ENCODE measurements at regions not wholly inside any gene's neighbourhood (a gene's known extent, or its start where the extent isn't known, plus 50 kb on each side); places are given as distances from the start of the nearest gene placed in this dataset.

- DNase-seq (ENCODE audit: low read depth, low spot score) = no peak
- TF ChIP-seq SUZ12 (IDR thresholded peaks at IDR 0.05; ENCODE audit: extremely low read depth, insufficient read depth, insufficient read length) (no peak), ZNF274 (IDR thresholded peaks at IDR 0.05; ENCODE audit: low read depth, low read length) (no peak), YY1 (IDR thresholded peaks at IDR 0.05; ENCODE audit: insufficient read depth, insufficient read length) (no peak)
- H3K27me3 ChIP-seq (ENCODE audit: insufficient read depth, insufficient read length) = no peaks in the 10 kb centered on the region
- H3K9me3 ChIP-seq (ENCODE audit: insufficient read depth, low read length) = no peaks in the 10 kb centered on the region
- no peaks in the 10 kb centered on the region for H3K36me3 ChIP-seq (ENCODE audit: insufficient read depth, insufficient read length, low read length)
- H3K4me1 ChIP-seq (ENCODE audit: insufficient read depth, insufficient read length) = no peaks in the 10 kb centered on the region
- no peak overlapping the region for H3K4me3 ChIP-seq (ENCODE audit: insufficient read length, low read depth)
- no peak overlapping the region for H3K9ac ChIP-seq (ENCODE audit: insufficient read length, low read depth)
These were observed 58.8 kb upstream of the TANK start for GRCh38 chr2:161101406-161101805.

GRCh38 chr2:161102770-161103450 lies 57.3 kb upstream of the TANK start:
- DNase-seq (ENCODE audit: low read depth, low spot score) = no peak

GRCh38 chr2:161103451-161103831 lies 56.8 kb upstream of the TANK start:
- Histone ChIP-seq H3K9ac (ENCODE audit: insufficient read length, low read depth) (no peak overlapping the region), H3K4me3 (ENCODE audit: insufficient read length, low read depth) (no peak overlapping the region), H3K27me3 (ENCODE audit: insufficient read depth, insufficient read length) (no peaks in the 10 kb centered on the region), H3K4me1 (ENCODE audit: insufficient read depth, insufficient read length) (no peaks in the 10 kb centered on the region), H3K9me3 (ENCODE audit: insufficient read depth, low read length) (no peaks in the 10 kb centered on the region), H3K36me3 (ENCODE audit: insufficient read depth, insufficient read length, low read length) (no peaks in the 10 kb centered on the region)
- DNase-seq (ENCODE audit: low read depth, low spot score) = no peak
- TF ChIP-seq ZNF274 (IDR thresholded peaks at IDR 0.05; ENCODE audit: low read depth, low read length) (no peak), SUZ12 (IDR thresholded peaks at IDR 0.05; ENCODE audit: extremely low read depth, insufficient read depth, insufficient read length) (no peak), YY1 (IDR thresholded peaks at IDR 0.05; ENCODE audit: insufficient read depth, insufficient read length) (no peak)

More at GRCh38 chr2:161102770-161103450, 57.3 kb upstream of the TANK start:
- Histone ChIP-seq H3K9me3 (ENCODE audit: insufficient read depth, low read length) (no peaks in the 10 kb centered on the region), H3K9ac (ENCODE audit: insufficient read length, low read depth) (no peak overlapping the region), H3K4me1 (ENCODE audit: insufficient read depth, insufficient read length) (no peaks in the 10 kb centered on the region), H3K4me3 (ENCODE audit: insufficient read length, low read depth) (no peak overlapping the region), H3K36me3 (ENCODE audit: insufficient read depth, insufficient read length, low read length) (no peaks in the 10 kb centered on the region), H3K27me3 (ENCODE audit: insufficient read depth, insufficient read length) (no peaks in the 10 kb centered on the region)
- TF ChIP-seq ZNF274 (IDR thresholded peaks at IDR 0.05; ENCODE audit: low read depth, low read length) = no peak
- no peak for TF ChIP-seq YY1 (IDR thresholded peaks at IDR 0.05; ENCODE audit: insufficient read depth, insufficient read length)
- TF ChIP-seq SUZ12 (IDR thresholded peaks at IDR 0.05; ENCODE audit: extremely low read depth, insufficient read depth, insufficient read length) = no peak

- Histone ChIP-seq H3K4me1 (ENCODE audit: insufficient read depth, insufficient read length) (no peaks in the 10 kb centered on the region), H3K4me3 (ENCODE audit: insufficient read length, low read depth) (no peak overlapping the region)
- DNase-seq (ENCODE audit: low read depth, low spot score) = no peak
These were observed 56.1 kb upstream of the TANK start for GRCh38 chr2:161104054-161104553.

GRCh38 chr2:161107265-161107664 lies 53.0 kb upstream of the TANK start:
- no peak for DNase-seq (ENCODE audit: low read depth, low spot score)
- Histone ChIP-seq H3K4me1 (ENCODE audit: insufficient read depth, insufficient read length) (no peaks in the 10 kb centered on the region), H3K36me3 (ENCODE audit: insufficient read depth, insufficient read length, low read length) (no peaks in the 10 kb centered on the region), H3K27me3 (ENCODE audit: insufficient read depth, insufficient read length) (no peaks in the 10 kb centered on the region), H3K9me3 (ENCODE audit: insufficient read depth, low read length) (no peaks in the 10 kb centered on the region), H3K9ac (ENCODE audit: insufficient read length, low read depth) (no peak overlapping the region), H3K4me3 (ENCODE audit: insufficient read length, low read depth) (no peak overlapping the region)
- TF ChIP-seq SUZ12 (IDR thresholded peaks at IDR 0.05; ENCODE audit: extremely low read depth, insufficient read depth, insufficient read length) (no peak), YY1 (IDR thresholded peaks at IDR 0.05; ENCODE audit: insufficient read depth, insufficient read length) (no peak), ZNF274 (IDR thresholded peaks at IDR 0.05; ENCODE audit: low read depth, low read length) (no peak)

More at GRCh38 chr2:161104054-161104553, 56.1 kb upstream of the TANK start:
- H3K9me3 ChIP-seq (ENCODE audit: insufficient read depth, low read length) = no peaks in the 10 kb centered on the region
- no peaks in the 10 kb centered on the region for H3K36me3 ChIP-seq (ENCODE audit: insufficient read depth, insufficient read length, low read length)
- TF ChIP-seq ZNF274 (IDR thresholded peaks at IDR 0.05; ENCODE audit: low read depth, low read length) (no peak), YY1 (IDR thresholded peaks at IDR 0.05; ENCODE audit: insufficient read depth, insufficient read length) (no peak), SUZ12 (IDR thresholded peaks at IDR 0.05; ENCODE audit: extremely low read depth, insufficient read depth, insufficient read length) (no peak)
- H3K27me3 ChIP-seq (ENCODE audit: insufficient read depth, insufficient read length) = no peaks in the 10 kb centered on the region
- H3K9ac ChIP-seq (ENCODE audit: insufficient read length, low read depth) = no peak overlapping the region
